ENCODE measurements at regions not wholly inside any gene's neighbourhood (a gene's known extent, or its start where the extent isn't known, plus 50 kb on each side); places are given as distances from the start of the nearest gene placed in this dataset.
A peak's percentile ranks its signal among the peaks of the same experiment; 100 is the strongest.
"Not testable (repeated sequence)": the region's sequence is repeated elsewhere in the genome, so short reads cannot be mapped to it uniquely, and the experiment has no call there.

- 83% methylated on average over 2 of the region's 13 CpGs for WGBS (ENCODE audit: insufficient coverage, low lambda C conversion rate)
- peak in 1 of 2 donors; percentile 11 for DNase-seq
- no peaks in the 10 kb centered on the region for H3K36me3 ChIP-seq (ENCODE audit: control insufficient read depth, insufficient read depth, low read length)
Observed at GRCh38 chr21:20443558-20444155, 554.6 kb upstream of the NCAM2 start.

GRCh38 chr21:20445971-20446370 lies 552.2 kb upstream of the NCAM2 start:
- Histone ChIP-seq H3K4me1 (ENCODE audit: control insufficient read depth, insufficient read depth, low read length) (no peaks in the 10 kb centered on the region), H3K36me3 (ENCODE audit: control insufficient read depth, insufficient read depth, low read length) (no peaks in the 10 kb centered on the region), H3K27ac (ENCODE audit: low read length) (no peak overlapping the region), H3K27me3 (ENCODE audit: control insufficient read depth, insufficient read depth, low read length) (no peaks in the 10 kb centered on the region), H3K4me3 (ENCODE audit: low read length) (no peak overlapping the region), H3K9me3 (ENCODE audit: control insufficient read depth, low read depth, low read length) (no peaks in the 10 kb centered on the region)
- WGBS (ENCODE audit: insufficient coverage, low lambda C conversion rate) = 100% methylated on average over 1 of the region's 2 CpGs
- DNase-seq = no peak

More at GRCh38 chr21:20443558-20444155, 554.6 kb upstream of the NCAM2 start:
- Histone ChIP-seq H3K27ac (ENCODE audit: low read length) (no peak overlapping the region), H3K27me3 (ENCODE audit: control insufficient read depth, insufficient read depth, low read length) (no peaks in the 10 kb centered on the region), H3K4me1 (ENCODE audit: control insufficient read depth, insufficient read depth, low read length) (no peaks in the 10 kb centered on the region), H3K9me3 (ENCODE audit: control insufficient read depth, low read depth, low read length) (no peaks in the 10 kb centered on the region), H3K4me3 (ENCODE audit: low read length) (no peak overlapping the region)

- peak; percentile 46 to 61 for DNase-seq
- WGBS (ENCODE audit: insufficient coverage, low lambda C conversion rate) = no CpG with 5 or more reads among the region's 2 CpGs
- Histone ChIP-seq H3K9me3 (ENCODE audit: control insufficient read depth, low read depth, low read length) (no peaks in the 10 kb centered on the region), H3K27me3 (ENCODE audit: control insufficient read depth, insufficient read depth, low read length) (no peaks in the 10 kb centered on the region), H3K4me3 (ENCODE audit: low read length) (no peak overlapping the region), H3K36me3 (ENCODE audit: control insufficient read depth, insufficient read depth, low read length) (no peaks in the 10 kb centered on the region), H3K27ac (ENCODE audit: low read length) (no peak overlapping the region), H3K4me1 (ENCODE audit: control insufficient read depth, insufficient read depth, low read length) (no peaks in the 10 kb centered on the region)
Observed at GRCh38 chr21:20451046-20451445, 547.2 kb upstream of the NCAM2 start.

GRCh38 chr21:20452935-20453334 lies 545.3 kb upstream of the NCAM2 start:
- no peaks in the 10 kb centered on the region for H3K4me1 ChIP-seq (ENCODE audit: control insufficient read depth, insufficient read depth, low read length)
- no peaks in the 10 kb centered on the region for H3K36me3 ChIP-seq (ENCODE audit: control insufficient read depth, insufficient read depth, low read length)
- no peak for DNase-seq
- H3K9me3 ChIP-seq (ENCODE audit: control insufficient read depth, low read depth, low read length) = no peaks in the 10 kb centered on the region
- no peak overlapping the region for H3K27ac ChIP-seq (ENCODE audit: low read length)
- H3K27me3 ChIP-seq (ENCODE audit: control insufficient read depth, insufficient read depth, low read length) = no peaks in the 10 kb centered on the region
- WGBS (ENCODE audit: insufficient coverage, low lambda C conversion rate) = no CpG with 5 or more reads among the region's 4 CpGs
- H3K4me3 ChIP-seq (ENCODE audit: low read length) = no peak overlapping the region

GRCh38 chr21:20459838-20460237 lies 538.4 kb upstream of the NCAM2 start:
- DNase-seq = no peak
- Histone ChIP-seq H3K4me1 (ENCODE audit: control insufficient read depth, insufficient read depth, low read length) (no peaks in the 10 kb centered on the region), H3K9me3 (ENCODE audit: control insufficient read depth, low read depth, low read length) (no peaks in the 10 kb centered on the region), H3K27me3 (ENCODE audit: control insufficient read depth, insufficient read depth, low read length) (no peaks in the 10 kb centered on the region), H3K4me3 (ENCODE audit: low read length) (no peak overlapping the region), H3K36me3 (ENCODE audit: control insufficient read depth, insufficient read depth, low read length) (no peaks in the 10 kb centered on the region), H3K27ac (ENCODE audit: low read length) (no peak overlapping the region)
- no CpG with 5 or more reads among the region's 4 CpGs for WGBS (ENCODE audit: insufficient coverage, low lambda C conversion rate)

- Histone ChIP-seq H3K4me3 (ENCODE audit: low read length) (no peak overlapping the region), H3K27me3 (ENCODE audit: control insufficient read depth, insufficient read depth, low read length) (no peaks in the 10 kb centered on the region), H3K36me3 (ENCODE audit: control insufficient read depth, insufficient read depth, low read length) (no peaks in the 10 kb centered on the region), H3K9me3 (ENCODE audit: control insufficient read depth, low read depth, low read length) (no peaks in the 10 kb centered on the region), H3K27ac (ENCODE audit: low read length) (no peak overlapping the region), H3K4me1 (ENCODE audit: control insufficient read depth, insufficient read depth, low read length) (no peaks in the 10 kb centered on the region)
- no peak for DNase-seq
Observed at GRCh38 chr21:20463362-20463761, 534.8 kb upstream of the NCAM2 start.

- no peak for DNase-seq
- Histone ChIP-seq H3K4me1 (ENCODE audit: control insufficient read depth, insufficient read depth, low read length) (no peaks in the 10 kb centered on the region), H3K36me3 (ENCODE audit: control insufficient read depth, insufficient read depth, low read length) (no peaks in the 10 kb centered on the region), H3K9me3 (ENCODE audit: control insufficient read depth, low read depth, low read length) (no peaks in the 10 kb centered on the region), H3K27me3 (ENCODE audit: control insufficient read depth, insufficient read depth, low read length) (no peaks in the 10 kb centered on the region), H3K27ac (ENCODE audit: low read length) (no peak overlapping the region), H3K4me3 (ENCODE audit: low read length) (no peak overlapping the region)
- WGBS (ENCODE audit: insufficient coverage, low lambda C conversion rate) = 83% methylated on average over 4 of the region's 4 CpGs
Observed at GRCh38 chr21:20469361-20469760, 528.8 kb upstream of the NCAM2 start.

- Histone ChIP-seq H3K36me3 (ENCODE audit: control insufficient read depth, insufficient read depth, low read length) (no peaks in the 10 kb centered on the region), H3K27me3 (ENCODE audit: control insufficient read depth, insufficient read depth, low read length) (no peaks in the 10 kb centered on the region), H3K27ac (ENCODE audit: low read length) (no peak overlapping the region), H3K4me3 (ENCODE audit: low read length) (no peak overlapping the region), H3K4me1 (ENCODE audit: control insufficient read depth, insufficient read depth, low read length) (no peaks in the 10 kb centered on the region), H3K9me3 (ENCODE audit: control insufficient read depth, low read depth, low read length) (no peaks in the 10 kb centered on the region)
- no peak for DNase-seq
Observed at GRCh38 chr21:20486303-20486702, 511.9 kb upstream of the NCAM2 start.

GRCh38 chr21:20502915-20503314 lies 495.3 kb upstream of the NCAM2 start:
- H3K27ac ChIP-seq (ENCODE audit: low read length); H3K4me3 ChIP-seq (ENCODE audit: low read length); H3K36me3 ChIP-seq (ENCODE audit: control insufficient read depth, insufficient read depth, low read length); H3K27me3 ChIP-seq (ENCODE audit: control insufficient read depth, insufficient read depth, low read length); H3K9me3 ChIP-seq (ENCODE audit: control insufficient read depth, low read depth, low read length); DNase-seq; H3K4me1 ChIP-seq (ENCODE audit: control insufficient read depth, insufficient read depth, low read length): not testable (repeated sequence)
- WGBS (ENCODE audit: insufficient coverage, low lambda C conversion rate) = no CpG with 5 or more reads among the region's 3 CpGs

GRCh38 chr21:20507783-20508182 lies 490.4 kb upstream of the NCAM2 start:
- Histone ChIP-seq H3K4me3 (ENCODE audit: low read length) (no peak overlapping the region), H3K36me3 (ENCODE audit: control insufficient read depth, insufficient read depth, low read length) (no peaks in the 10 kb centered on the region), H3K27ac (ENCODE audit: low read length) (no peak overlapping the region), H3K9me3 (ENCODE audit: control insufficient read depth, low read depth, low read length) (no peaks in the 10 kb centered on the region), H3K4me1 (ENCODE audit: control insufficient read depth, insufficient read depth, low read length) (no peaks in the 10 kb centered on the region), H3K27me3 (ENCODE audit: control insufficient read depth, insufficient read depth, low read length) (no peaks in the 10 kb centered on the region)
- no CpG with 5 or more reads among the region's 5 CpGs for WGBS (ENCODE audit: insufficient coverage, low lambda C conversion rate)
- no peak for DNase-seq

GRCh38 chr21:20511216-20511880 lies 486.9 kb upstream of the NCAM2 start:
- no peaks in the 10 kb centered on the region for H3K4me1 ChIP-seq (ENCODE audit: control insufficient read depth, insufficient read depth, low read length)
- H3K9me3 ChIP-seq (ENCODE audit: control insufficient read depth, low read depth, low read length) = no peaks in the 10 kb centered on the region
- H3K4me3 ChIP-seq (ENCODE audit: low read length) = no peak overlapping the region
- no peaks in the 10 kb centered on the region for H3K36me3 ChIP-seq (ENCODE audit: control insufficient read depth, insufficient read depth, low read length)
- H3K27ac ChIP-seq (ENCODE audit: low read length) = no peak overlapping the region
- 48% methylated on average over 3 of the region's 4 CpGs for WGBS (ENCODE audit: insufficient coverage, low lambda C conversion rate)
- DNase-seq = no peak
- no peaks in the 10 kb centered on the region for H3K27me3 ChIP-seq (ENCODE audit: control insufficient read depth, insufficient read depth, low read length)
